ENCODE measurements at regions not wholly inside any gene's neighbourhood (a gene's known extent, or its start where the extent isn't known, plus 50 kb on each side); places are given as distances from the start of the nearest gene placed in this dataset.

GRCh38 chr5:63825984-63826383 is 136.3 kb downstream of the HTR1A start (continued):
- no peak for TF ChIP-seq CTCF (IDR thresholded peaks at IDR 0.05)
- TF ChIP-seq PRDM15 (CRISPR knock-in tag; IDR thresholded peaks at IDR 0.05) = no peak

- ChIA-PET POLR2A (no interaction called here), CTCF (no interaction called here)
- TF ChIP-seq ATF1 (CRISPR knock-in tag; IDR thresholded peaks at IDR 0.05) (no peak), STAT6 (CRISPR knock-in tag; conservative IDR thresholded peaks at IDR 0.05; ENCODE audit: low read depth) (no peak), FOXP4 (CRISPR knock-in tag; IDR thresholded peaks at IDR 0.05) (no peak), ZNF425 (CRISPR knock-in tag; conservative IDR thresholded peaks at IDR 0.05) (no peak), PRDM15 (CRISPR knock-in tag; IDR thresholded peaks at IDR 0.05) (no peak), ZNF396 (CRISPR knock-in tag; IDR thresholded peaks at IDR 0.05; ENCODE audit: borderline replicate concordance) (no peak), ZNF219 (CRISPR knock-in tag; IDR thresholded peaks at IDR 0.05; ENCODE audit: borderline replicate concordance) (no peak), ZBTB43 (CRISPR knock-in tag; IDR thresholded peaks at IDR 0.05) (no peak), SMAD3 (CRISPR knock-in tag; IDR thresholded peaks at IDR 0.05; ENCODE audit: borderline replicate concordance) (no peak), EMX1 (CRISPR knock-in tag; IDR thresholded peaks at IDR 0.05) (no peak), E2F5 (CRISPR knock-in tag; IDR thresholded peaks at IDR 0.05) (no peak), ZNF317 (CRISPR knock-in tag; IDR thresholded peaks at IDR 0.05; ENCODE audit: borderline replicate concordance, low read depth) (no peak), MYBL2 (CRISPR knock-in tag; IDR thresholded peaks at IDR 0.05) (no peak), NFATC4 (CRISPR knock-in tag; IDR thresholded peaks at IDR 0.05) (no peak)
These were observed 138.7 kb downstream of the HTR1A start for GRCh38 chr5:63823583-63823982.

More at GRCh38 chr5:63823583-63823982, 138.7 kb downstream of the HTR1A start:
- Mint-ChIP-seq H3K4me3 (no peak overlapping the region), H3K27ac (no peak overlapping the region), H3K36me3 (no peaks in the 10 kb centered on the region), H3K27me3 (ENCODE audit: low read depth) (no peaks in the 10 kb centered on the region), H3K9me3 (no peaks in the 10 kb centered on the region), H3K4me1 (no peaks in the 10 kb centered on the region)
- DNase-seq (ENCODE audit: low spot score) = no peak
- ATAC-seq = no peak
